Gastrocnemius medialis (tissue), 4 donors: ENCODE measurements at regions not wholly inside any gene's neighbourhood (a gene's known extent, or its start where the extent isn't known, plus 50 kb on each side); places are given as distances from the start of the nearest gene placed in this dataset.

Source experiments
- POLR2A ChIP-seq, 2 donors: fragments of 450-650 bp; IDR thresholded peaks; one replicate each; pipeline ENCODE4 v1.6.1; 2017; ENCODE audit warnings: antibody characterized with exemption in 2 of 2, mild to moderate bottlenecking in 2 of 2, moderate library complexity in 2 of 2
- TF ChIP-seq, protein P1 (sequence below), 5 experiments: fragments of 450-650 bp in 3 of 5; fragments of 200-600 bp in 2 of 5; sonication (generic) in 2 of 5; IDR thresholded peaks in 4 of 5; conservative IDR thresholded peaks in 1 of 5; 1 replicate in 4 of 5; 2 replicates in 1 of 5; pipeline ENCODE4 v1.5.1; 2016 to 2019; ENCODE audit warnings: antibody characterized with exemption in 5 of 5, mild to moderate bottlenecking in 3 of 5, moderate library complexity in 3 of 5

DNA sequence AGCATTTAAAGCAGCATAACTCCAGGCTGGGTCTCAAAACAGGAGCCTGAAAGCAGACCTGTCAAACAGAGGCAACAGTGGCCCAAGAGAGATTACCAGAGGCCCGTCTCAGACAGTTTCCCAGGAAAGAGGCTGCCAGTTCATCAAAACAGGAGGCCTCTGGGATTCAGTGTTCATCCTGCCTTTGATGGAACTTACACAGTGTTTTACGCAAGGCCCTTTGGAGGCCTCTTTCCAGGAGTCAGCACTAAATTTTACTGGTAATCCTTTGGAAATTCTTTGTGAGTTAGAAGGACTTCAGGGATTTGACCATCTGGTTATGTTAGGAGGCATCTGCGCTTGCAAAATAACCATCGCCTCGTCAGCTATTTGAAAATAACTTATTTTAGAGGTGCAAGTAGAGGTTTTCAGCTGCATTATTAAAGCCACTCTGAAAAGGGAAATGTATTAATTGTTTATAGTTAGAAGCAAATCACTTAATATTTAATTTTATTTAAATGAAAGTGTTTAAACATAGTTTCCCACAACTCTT is 501.2 kb upstream of the COBL start:
- TF ChIP-seq, protein P1, sequence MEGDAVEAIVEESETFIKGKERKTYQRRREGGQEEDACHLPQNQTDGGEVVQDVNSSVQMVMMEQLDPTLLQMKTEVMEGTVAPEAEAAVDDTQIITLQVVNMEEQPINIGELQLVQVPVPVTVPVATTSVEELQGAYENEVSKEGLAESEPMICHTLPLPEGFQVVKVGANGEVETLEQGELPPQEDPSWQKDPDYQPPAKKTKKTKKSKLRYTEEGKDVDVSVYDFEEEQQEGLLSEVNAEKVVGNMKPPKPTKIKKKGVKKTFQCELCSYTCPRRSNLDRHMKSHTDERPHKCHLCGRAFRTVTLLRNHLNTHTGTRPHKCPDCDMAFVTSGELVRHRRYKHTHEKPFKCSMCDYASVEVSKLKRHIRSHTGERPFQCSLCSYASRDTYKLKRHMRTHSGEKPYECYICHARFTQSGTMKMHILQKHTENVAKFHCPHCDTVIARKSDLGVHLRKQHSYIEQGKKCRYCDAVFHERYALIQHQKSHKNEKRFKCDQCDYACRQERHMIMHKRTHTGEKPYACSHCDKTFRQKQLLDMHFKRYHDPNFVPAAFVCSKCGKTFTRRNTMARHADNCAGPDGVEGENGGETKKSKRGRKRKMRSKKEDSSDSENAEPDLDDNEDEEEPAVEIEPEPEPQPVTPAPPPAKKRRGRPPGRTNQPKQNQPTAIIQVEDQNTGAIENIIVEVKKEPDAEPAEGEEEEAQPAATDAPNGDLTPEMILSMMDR (IDR thresholded peaks at IDR 0.05 in 4 of 5, conservative IDR thresholded peaks at IDR 0.05 in 1 of 5), result no peak
- no peak for TF ChIP-seq POLR2A (IDR thresholded peaks at IDR 0.05)
